Fibroblast of lung (primary cell): ENCODE measurements at regions not wholly inside any gene's neighbourhood (a gene's known extent, or its start where the extent isn't known, plus 50 kb on each side); places are given as distances from the start of the nearest gene placed in this dataset.

Experiments
- CTCF ChIP-seq, 2 donors: IDR thresholded peaks in 1 of 2; conservative IDR thresholded peaks in 1 of 2; 1 replicate in 1 of 2; 2 replicates in 1 of 2; pipeline ENCODE4 v1.5.1; 2011 to 2012; ENCODE audit warnings: low read length in 2 of 2, control low read depth in 1 of 2, inconsistent platforms in 1 of 2, low read depth in 1 of 2, mild to moderate bottlenecking in 1 of 2
- EZH2 ChIP-seq: IDR thresholded peaks from 2 replicates; pipeline ENCODE4 v1.5.1; 2012; ENCODE audit warnings: low read length, control low read depth, mild to moderate bottlenecking; ENCODE audit errors: missing control alignments

- TF ChIP-seq CTCF (conservative IDR thresholded peaks at IDR 0.05 in 1 of 2, IDR thresholded peaks at IDR 0.05 in 1 of 2; ENCODE audit: low read depth in 1 of 2, low read length in 2 of 2) (no peak), EZH2 (no peak)
These were observed 137.9 kb upstream of the NALF2 start for GRCh38 chrX:69366183-69366582.
